IMR-90 (cell line): ENCODE measurements at regions not wholly inside any gene's neighbourhood (a gene's known extent, or its start where the extent isn't known, plus 50 kb on each side); places are given as distances from the start of the nearest gene placed in this dataset.
A peak's percentile ranks its signal among the peaks of the same experiment; 100 is the strongest.

ENCODE experiments used
- ATAC-seq: fragments of 200-7000 bp; cut with Tn5 transposase; 2 replicates; pipeline ENCODE4 v1.9.1; 2020; ENCODE audit warnings: low read depth, mild to moderate bottlenecking, moderate library complexity
- BruUV-seq: library from RNA; stranded (reverse); fragments of 400-500 nt; replicated peaks from 2 replicates; lab custom pipeline; 2021; lab: Mats Ljungman, UMichigan
- CTCF ChIA-PET: fragments of 300-600 bp; formaldehyde crosslinking; extraction: SDS; loops from one replicate; lab custom pipeline; 2021; ENCODE audit warnings: antibody characterized with exemption; lab: Yijun Ruan, JAX
- POLR2A ChIA-PET: fragments of 300-600 bp; sonication (Branson Sonifier 250); formaldehyde crosslinking; loops from one replicate; lab custom pipeline; 2022; ENCODE audit warnings: antibody characterized with exemption; ENCODE audit not compliant: unreplicated experiment; lab: Charles Lee
- DNase-seq: peaks from one replicate; pipeline ENCODE4 v3.0.0; 2013
- H2AFZ ChIP-seq: replicated peaks from 2 replicates; pipeline ENCODE3; 2013; ENCODE audit warnings: low read length, mild to moderate bottlenecking; ENCODE audit not compliant: poor library complexity
- H2AK5ac ChIP-seq: 2 replicates; pipeline ENCODE4 v1.6.1; 2013; ENCODE audit warnings: low read depth, low read length, inconsistent platforms
- H2AK9ac ChIP-seq: replicated peaks from 2 replicates; pipeline ENCODE3; 2013; ENCODE audit warnings: mild to moderate bottlenecking, low read depth, low read length, moderate library complexity; ENCODE audit not compliant: poor library complexity
- H2BK120ac ChIP-seq: 2 replicates; pipeline ENCODE4 v1.6.1; 2013; ENCODE audit warnings: low read depth, low read length, inconsistent platforms
- H2BK15ac ChIP-seq: 3 replicates; pipeline ENCODE4 v1.6.1; 2013; ENCODE audit warnings: low read depth, low read length, inconsistent platforms
- H2BK20ac ChIP-seq: 2 replicates; pipeline ENCODE4 v1.6.1; 2013; ENCODE audit warnings: low read depth, mild to moderate bottlenecking, inconsistent platforms, low read length, moderate library complexity
- H2BK5ac ChIP-seq: 2 replicates; pipeline ENCODE4 v1.6.1; 2013; ENCODE audit warnings: mild to moderate bottlenecking, low read depth, low read length, inconsistent platforms; ENCODE audit not compliant: poor library complexity, severe bottlenecking
- H3K14ac ChIP-seq: replicated peaks from 2 replicates; pipeline ENCODE4 v1.6.1; 2013; ENCODE audit warnings: low read depth, low read length, inconsistent platforms
- H3K18ac ChIP-seq: 2 replicates; pipeline ENCODE4 v1.6.1; 2013; ENCODE audit warnings: low read depth, low read length, control low read depth
- H3K23ac ChIP-seq: 2 replicates; pipeline ENCODE4 v1.6.1; 2013; ENCODE audit warnings: low read depth, low read length, inconsistent platforms
- H3K27ac ChIP-seq: 2 replicates; pipeline ENCODE4 v1.5.1; 2013; ENCODE audit warnings: mild to moderate bottlenecking, control low read depth, low read length; ENCODE audit not compliant: insufficient read depth
- H3K27me3 ChIP-seq: 2 replicates; pipeline ENCODE4 v1.6.1; 2013; ENCODE audit warnings: low read length; ENCODE audit not compliant: control insufficient read depth, insufficient read depth
- H3K36me3 ChIP-seq: 2 replicates; pipeline ENCODE4 v1.6.1; 2013; ENCODE audit warnings: low read length, mixed read lengths; ENCODE audit not compliant: control insufficient read depth, insufficient read depth
- H3K4ac ChIP-seq: 2 replicates; pipeline ENCODE4 v1.6.1; 2013; ENCODE audit warnings: low read depth, low read length, inconsistent platforms
- H3K4me1 ChIP-seq: 2 replicates; pipeline ENCODE4 v1.6.1; 2013; ENCODE audit warnings: low read length, mixed read lengths; ENCODE audit not compliant: control insufficient read depth, insufficient read depth
- H3K4me2 ChIP-seq: 2 replicates; pipeline ENCODE4 v1.6.1; 2013; ENCODE audit warnings: low read depth, mild to moderate bottlenecking, control low read depth, low read length, moderate library complexity
- H3K4me3 ChIP-seq: 2 replicates; pipeline ENCODE4 v1.5.1; 2013; ENCODE audit warnings: low read depth, mild to moderate bottlenecking, control low read depth, low read length, moderate library complexity; ENCODE audit not compliant: insufficient read depth
- H3K56ac ChIP-seq: 2 replicates; pipeline ENCODE4 v1.6.1; 2013; ENCODE audit warnings: low read length, inconsistent platforms; ENCODE audit not compliant: insufficient read depth; ENCODE audit errors: extremely low read depth
- H3K79me1 ChIP-seq, 2 experiments: 2 replicates each; pipeline ENCODE4 v1.6.1; 2013; ENCODE audit warnings: low read length in 2 of 2, inconsistent platforms in 1 of 2, low read depth in 1 of 2
- H3K9ac ChIP-seq: 2 replicates; pipeline ENCODE4 v1.6.1; 2013; ENCODE audit warnings: low read depth, low read length, control low read depth
- H3K9me1 ChIP-seq: 2 replicates; pipeline ENCODE4 v1.6.1; 2013; ENCODE audit warnings: low read length, inconsistent platforms; ENCODE audit not compliant: insufficient read depth
- H3K9me3 ChIP-seq: 2 replicates; pipeline ENCODE4 v1.6.1; 2013; ENCODE audit warnings: low read length; ENCODE audit not compliant: control insufficient read depth, insufficient read depth
- H4K20me1 ChIP-seq: 2 replicates; pipeline ENCODE4 v1.6.1; 2013; ENCODE audit warnings: low read length, inconsistent platforms; ENCODE audit not compliant: insufficient read depth
- H4K5ac ChIP-seq: 2 replicates; pipeline ENCODE4 v1.6.1; 2013; ENCODE audit warnings: mild to moderate bottlenecking, low read depth, low read length, control low read depth
- H4K8ac ChIP-seq, 2 experiments: 2 replicates each; pipeline ENCODE4 v1.6.1; 2013; ENCODE audit warnings: low read depth in 2 of 2, low read length in 2 of 2, control low read depth in 1 of 2, inconsistent platforms in 1 of 2
- H4K91ac ChIP-seq: 2 replicates; pipeline ENCODE4 v1.6.1; 2013; ENCODE audit warnings: low read depth, low read length, inconsistent platforms; ENCODE audit not compliant: insufficient read depth
- BHLHE40 ChIP-seq: fragments of 150-350 bp; IDR thresholded peaks from 2 replicates; pipeline ENCODE4 v1.6.1; 2016; ENCODE audit warnings: mild to moderate bottlenecking, low read depth, low read length
- CEBPB ChIP-seq: IDR thresholded peaks from 2 replicates; pipeline ENCODE4 v1.6.1; 2012; ENCODE audit warnings: low read depth, low read length, improper control_type of control experiment
- CHD1 ChIP-seq: IDR thresholded peaks from 2 replicates; pipeline ENCODE4 v1.6.1; 2012; ENCODE audit warnings: low read depth, low read length, improper control_type of control experiment
- CTCF ChIP-seq: conservative IDR thresholded peaks from 2 replicates; pipeline ENCODE4 v1.5.1; 2012; ENCODE audit warnings: mild to moderate bottlenecking, low read depth, low read length, improper control_type of control experiment
- FOS ChIP-seq: fragments of 150-350 bp; IDR thresholded peaks from 2 replicates; pipeline ENCODE4 v1.6.1; 2016; ENCODE audit warnings: low read depth, low read length
- MAFK ChIP-seq: IDR thresholded peaks from 2 replicates; pipeline ENCODE4 v1.6.1; 2012; ENCODE audit warnings: low read depth, low read length, improper control_type of control experiment
- MAZ ChIP-seq: IDR thresholded peaks from 2 replicates; pipeline ENCODE4 v1.6.1; 2012; ENCODE audit warnings: low read depth, mild to moderate bottlenecking, low read length, improper control_type of control experiment, moderate library complexity, borderline replicate concordance
- NFE2L2 ChIP-seq: fragments of 150-350 bp; IDR thresholded peaks from 2 replicates; pipeline ENCODE4 v1.6.1; 2016; ENCODE audit warnings: low read depth, mild to moderate bottlenecking, low read length
- POLR2A ChIP-seq: IDR thresholded peaks from 2 replicates; pipeline ENCODE4 v1.6.1; 2012; ENCODE audit warnings: mild to moderate bottlenecking, low read depth, low read length
- RAD21 ChIP-seq: IDR thresholded peaks from 2 replicates; pipeline ENCODE4 v1.6.1; 2012; ENCODE audit warnings: low read length, improper control_type of control experiment
- RCOR1 ChIP-seq: IDR thresholded peaks from 2 replicates; pipeline ENCODE4 v1.6.1; 2012; ENCODE audit warnings: mild to moderate bottlenecking, low read length, improper control_type of control experiment; ENCODE audit not compliant: insufficient replicate concordance
- RFX5 ChIP-seq: IDR thresholded peaks from 2 replicates; pipeline ENCODE4 v1.8.0; 2012; ENCODE audit warnings: low read depth, mild to moderate bottlenecking, low read length, moderate library complexity
- SMC3 ChIP-seq: fragments of 150-350 bp; IDR thresholded peaks from 2 replicates; pipeline ENCODE4 v1.6.1; 2016; ENCODE audit warnings: low read depth, mild to moderate bottlenecking, antibody characterized with exemption, low read length, moderate library complexity
- WGBS, 2 experiments: methylation state at CpG; one replicate each; pipeline versions ENCODE4 v1.1.5 to v1.1.7; 2013; ENCODE audit warnings: missing lambda C conversion rate in 2 of 2; ENCODE audit not compliant: insufficient read length in 1 of 2; ENCODE audit errors: extremely low coverage in 2 of 2; 5-methylcytosine and 5-hydroxymethylcytosine counted together
- dilution Hi-C: fragments of 300-500 bp; cut with HindIII; formaldehyde crosslinking; loops from one replicate; pipeline ENCODE4 v1.14.3; 2018; ENCODE audit warnings: low sequenced_read_pairs; ENCODE audit not compliant: unreplicated experiment
- in situ Hi-C: fragments of 300-500 bp; cut with MboI; formaldehyde crosslinking; loops from 3 replicates; pipeline ENCODE4 v1.14.3; 2019; ENCODE audit warnings: low sequenced_read_pairs, inconsistent platforms, mixed read lengths
- intact Hi-C: fragments of 100-400 bp; cut with micrococcal nuclease; formaldehyde crosslinking; loops from 2 replicates; pipeline ENCODE4 v1.10.0; 2022
- TF ChIP-seq, protein P1 (sequence below): fragments of 150-350 bp; IDR thresholded peaks from 2 replicates; pipeline ENCODE4 v1.6.1; 2016; ENCODE audit warnings: low read depth, mild to moderate bottlenecking, low read length, moderate library complexity, borderline replicate concordance
- TF ChIP-seq, protein P2 (sequence below): fragments of 150-350 bp; IDR thresholded peaks from 2 replicates; pipeline ENCODE4 v1.6.1; 2017; ENCODE audit warnings: mild to moderate bottlenecking, antibody characterized with exemption, low read length, low read depth

GRCh38 chr3:196143708-196144382, 62.0 kb upstream of the TFRC start:
- H3K4ac ChIP-seq = peak overlapping the region; percentile 50
- H3K27me3 ChIP-seq = no peaks in the 10 kb centered on the region
- H3K23ac ChIP-seq = no peak overlapping the region
- peak overlapping the region; percentile 71 for H2BK120ac ChIP-seq
- no peaks in the 10 kb centered on the region for H3K36me3 ChIP-seq
- no peaks in the 10 kb centered on the region for H4K20me1 ChIP-seq
- peak overlapping the region; percentile 32 for H4K91ac ChIP-seq
- H4K8ac ChIP-seq = peak overlapping the region; percentile 31 to 46; a peak in 1 of 4 replicates
- in situ Hi-C loops (no loop called here), intact Hi-C loops (no loop called here), dilution Hi-C loops (no loop called here)
- 0 out of 2 replicates have a peak overlapping the region, but pooled peaks have one; percentile 37 for H3K14ac ChIP-seq
- H2AK9ac ChIP-seq = no peak overlapping the region
- ChIA-PET POLR2A (no interaction called here), CTCF (interaction anchor here (0.5 kb wide), 1 partner anchor 1690 kb away, joined by 6 read pairs; no protein-coding TSS in a partner anchor)
- H2AFZ ChIP-seq = peak overlapping the region; percentile 59
- no peak overlapping the region for H3K9ac ChIP-seq
- H3K79me1 ChIP-seq = no peaks in the 10 kb centered on the region
- ATAC-seq (no peak), DNase-seq (no peak)
- no peak overlapping the region for H3K4me2 ChIP-seq
- peak overlapping the region; percentile 91 for H2AK5ac ChIP-seq
- peak overlapping the region; percentile 17; the same call in 1 of the 2 replicates for H3K27ac ChIP-seq
- peak overlapping the region; percentile 79; the same call in 1 of the 2 replicates for H2BK20ac ChIP-seq
- BruUV-seq = no TSS peak
- peaks cover 10% of the 10 kb centered on the region for H3K4me1 ChIP-seq
- H4K5ac ChIP-seq = peak overlapping the region; percentile 15
- 85% methylated on average over 11 of the region's 17 CpGs; no CpG with 5 or more reads in 1 of the 2 experiments for WGBS, 2 experiments
- H3K9me3 ChIP-seq = no peaks in the 10 kb centered on the region
- H3K9me1 ChIP-seq = 0 out of 2 replicates have a peak, but pooled peaks cover 5% of the 10 kb centered on the region
- peak overlapping the region; percentile 52 for H2BK5ac ChIP-seq
- H3K4me3 ChIP-seq = no peak overlapping the region
- peak overlapping the region; percentile 88; the same call in 2 of the 3 replicates for H2BK15ac ChIP-seq
- H3K18ac ChIP-seq = peak overlapping the region; percentile 46
- no peak overlapping the region for H3K56ac ChIP-seq
- TF ChIP-seq NFE2L2 (no peak), CHD1 (no peak), MAZ (no peak), SMC3 (no peak), CEBPB (no peak), FOS (no peak), BHLHE40 (no peak), RFX5 (no peak), POLR2A (no peak), MAFK (no peak), RCOR1 (no peak), RAD21 (no peak), CTCF (no peak)
- TF ChIP-seq, protein P1, sequence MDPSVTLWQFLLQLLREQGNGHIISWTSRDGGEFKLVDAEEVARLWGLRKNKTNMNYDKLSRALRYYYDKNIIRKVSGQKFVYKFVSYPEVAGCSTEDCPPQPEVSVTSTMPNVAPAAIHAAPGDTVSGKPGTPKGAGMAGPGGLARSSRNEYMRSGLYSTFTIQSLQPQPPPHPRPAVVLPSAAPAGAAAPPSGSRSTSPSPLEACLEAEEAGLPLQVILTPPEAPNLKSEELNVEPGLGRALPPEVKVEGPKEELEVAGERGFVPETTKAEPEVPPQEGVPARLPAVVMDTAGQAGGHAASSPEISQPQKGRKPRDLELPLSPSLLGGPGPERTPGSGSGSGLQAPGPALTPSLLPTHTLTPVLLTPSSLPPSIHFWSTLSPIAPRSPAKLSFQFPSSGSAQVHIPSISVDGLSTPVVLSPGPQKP = no peak
- TF ChIP-seq, protein P2, sequence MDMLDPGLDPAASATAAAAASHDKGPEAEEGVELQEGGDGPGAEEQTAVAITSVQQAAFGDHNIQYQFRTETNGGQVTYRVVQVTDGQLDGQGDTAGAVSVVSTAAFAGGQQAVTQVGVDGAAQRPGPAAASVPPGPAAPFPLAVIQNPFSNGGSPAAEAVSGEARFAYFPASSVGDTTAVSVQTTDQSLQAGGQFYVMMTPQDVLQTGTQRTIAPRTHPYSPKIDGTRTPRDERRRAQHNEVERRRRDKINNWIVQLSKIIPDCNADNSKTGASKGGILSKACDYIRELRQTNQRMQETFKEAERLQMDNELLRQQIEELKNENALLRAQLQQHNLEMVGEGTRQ = no peak
